Body of pancreas (tissue), 4 donors: ENCODE measurements at regions not wholly inside any gene's neighbourhood (a gene's known extent, or its start where the extent isn't known, plus 50 kb on each side); places are given as distances from the start of the nearest gene placed in this dataset.

Experiments used
- CTCF ChIP-seq, 7 experiments: fragments of 450-650 bp in 4 of 7; fragments of 200-600 bp in 3 of 7; sonication (generic) in 3 of 7; IDR thresholded peaks; one replicate each; pipeline ENCODE4 v1.5.1; 2016 to 2019; ENCODE audit warnings: antibody characterized with exemption in 7 of 7
- POLR2A ChIP-seq, 3 donors: fragments of 450-650 bp; IDR thresholded peaks; one replicate each; pipeline ENCODE4 v1.6.1; 2016; ENCODE audit warnings: antibody characterized with exemption in 3 of 3, mild to moderate bottlenecking in 2 of 3

GRCh38 chr2:240252191-240252871 lies 111.9 kb upstream of the OTOS start:
- no peak for TF ChIP-seq CTCF (IDR thresholded peaks at IDR 0.05)
- TF ChIP-seq POLR2A (IDR thresholded peaks at IDR 0.05): no peak
